ENCODE measurements at regions not wholly inside any gene's neighbourhood (a gene's known extent, or its start where the extent isn't known, plus 50 kb on each side); places are given as distances from the start of the nearest gene placed in this dataset.

DNA sequence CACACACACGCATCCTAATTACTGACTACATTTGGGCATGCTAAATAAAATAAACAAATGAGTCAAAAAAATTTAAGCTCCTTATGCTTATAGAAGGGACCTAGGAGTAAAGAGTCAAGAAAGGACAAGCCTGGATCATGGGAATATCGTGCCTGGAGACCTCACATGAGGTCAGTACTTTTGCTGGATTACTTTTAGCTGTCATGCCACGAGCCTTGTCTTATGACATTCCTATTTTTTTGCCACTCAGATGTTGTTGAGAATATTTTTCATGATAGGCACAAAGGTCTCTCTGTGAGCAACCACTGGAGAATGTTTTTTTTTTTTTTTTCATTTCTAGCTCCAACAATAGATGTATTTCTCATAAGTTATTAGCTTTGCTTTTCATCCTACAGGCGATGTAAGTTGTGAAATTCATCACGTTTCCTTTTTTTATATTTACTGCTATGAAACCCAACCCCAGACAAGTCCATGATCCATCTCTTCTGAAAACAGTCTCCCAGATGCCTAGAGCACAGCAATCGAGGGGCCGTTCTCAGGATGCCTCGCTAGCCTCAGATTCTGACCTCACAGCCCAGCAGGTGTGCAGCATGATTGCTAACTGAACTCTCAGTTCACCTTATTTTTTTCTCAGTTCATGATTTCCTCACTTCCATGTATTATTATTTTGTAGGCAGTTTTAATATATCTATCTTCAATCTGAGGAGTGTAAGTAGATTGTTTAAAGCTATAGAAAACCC lies 464.5 kb downstream of the IRS1 start:
- no peak overlapping the region for H3K4me3 Mint-ChIP-seq
- no peaks in the 10 kb centered on the region for H3K36me3 Mint-ChIP-seq
- ATAC-seq (no peak), DNase-seq (ENCODE audit: low spot score in 2 of 2) (no peak)
- H3K9me3 Mint-ChIP-seq: no peaks in the 10 kb centered on the region
- H3K27ac Mint-ChIP-seq: no peak overlapping the region
- H3K4me1 Mint-ChIP-seq: no peaks in the 10 kb centered on the region

- ATAC-seq: no peak
- H3K4me1 Mint-ChIP-seq: no peaks in the 10 kb centered on the region
- no peak overlapping the region for H3K27ac Mint-ChIP-seq
- DNase-seq (ENCODE audit: low spot score in 2 of 2): no peak
- H3K9me3 Mint-ChIP-seq: no peaks in the 10 kb centered on the region
- H3K4me3 Mint-ChIP-seq: no peak overlapping the region
- no peaks in the 10 kb centered on the region for H3K36me3 Mint-ChIP-seq
These were observed 466.2 kb downstream of the IRS1 start for GRCh38 chr2:226333388-226333787.

DNA sequence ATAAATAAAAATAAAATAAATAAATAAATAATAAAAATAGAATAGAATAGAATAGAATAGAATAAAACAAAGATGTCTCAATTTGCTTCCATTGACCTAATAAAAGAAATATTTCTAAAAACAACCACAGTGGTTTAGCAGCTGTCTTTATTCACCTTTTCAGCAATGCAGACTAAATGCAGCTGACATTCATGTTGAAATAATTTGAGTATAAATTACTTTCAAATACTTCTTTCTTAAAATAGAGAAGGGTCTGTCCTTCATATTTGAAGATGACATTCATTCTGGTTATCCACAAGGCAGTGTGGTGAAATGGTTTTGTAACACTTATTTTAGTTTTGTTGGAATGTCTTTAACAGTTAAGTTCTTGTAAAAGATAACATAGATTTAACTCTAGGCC lies 469.4 kb downstream of the IRS1 start:
- DNase-seq (ENCODE audit: low spot score in 2 of 2) (no peak), ATAC-seq (no peak)
- no peak overlapping the region for H3K27ac Mint-ChIP-seq
- no peak overlapping the region for H3K4me3 Mint-ChIP-seq
- H3K9me3 Mint-ChIP-seq: no peaks in the 10 kb centered on the region
- H3K4me1 Mint-ChIP-seq: no peaks in the 10 kb centered on the region
- no peaks in the 10 kb centered on the region for H3K36me3 Mint-ChIP-seq

DNA sequence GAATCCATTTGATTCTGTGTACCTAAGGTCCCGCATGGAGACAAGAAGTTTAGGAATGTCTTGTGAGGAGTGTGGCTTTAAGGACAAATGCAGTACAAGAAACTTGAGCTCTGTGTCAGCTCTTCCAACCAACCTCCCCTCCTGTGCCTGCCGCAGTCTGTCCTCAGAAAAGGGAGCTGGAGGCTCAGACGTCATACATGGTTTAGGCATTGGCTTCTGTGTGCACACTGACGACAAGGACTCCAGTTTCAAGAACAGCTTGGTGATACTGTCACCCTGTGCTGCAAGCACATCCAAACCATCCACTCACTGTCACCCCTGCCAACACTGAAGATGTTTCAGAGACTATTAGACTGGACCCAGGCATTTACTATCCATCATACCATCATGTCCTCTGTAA lies 470.4 kb downstream of the IRS1 start:
- H3K9me3 Mint-ChIP-seq: no peaks in the 10 kb centered on the region
- no peaks in the 10 kb centered on the region for H3K4me1 Mint-ChIP-seq
- no peak overlapping the region for H3K27ac Mint-ChIP-seq
- no peaks in the 10 kb centered on the region for H3K36me3 Mint-ChIP-seq
- H3K4me3 Mint-ChIP-seq: no peak overlapping the region
- DNase-seq (ENCODE audit: low spot score in 2 of 2) (no peak), ATAC-seq (no peak)

GRCh38 chr2:226327830-226328229 lies 471.8 kb downstream of the IRS1 start:
- H3K4me3 Mint-ChIP-seq: no peak overlapping the region
- DNase-seq (ENCODE audit: low spot score in 2 of 2): no peak
- no peak for ATAC-seq
- H3K27ac Mint-ChIP-seq: no peak overlapping the region
- H3K9me3 Mint-ChIP-seq: no peaks in the 10 kb centered on the region
- H3K36me3 Mint-ChIP-seq: no peaks in the 10 kb centered on the region
- no peaks in the 10 kb centered on the region for H3K4me1 Mint-ChIP-seq

DNA sequence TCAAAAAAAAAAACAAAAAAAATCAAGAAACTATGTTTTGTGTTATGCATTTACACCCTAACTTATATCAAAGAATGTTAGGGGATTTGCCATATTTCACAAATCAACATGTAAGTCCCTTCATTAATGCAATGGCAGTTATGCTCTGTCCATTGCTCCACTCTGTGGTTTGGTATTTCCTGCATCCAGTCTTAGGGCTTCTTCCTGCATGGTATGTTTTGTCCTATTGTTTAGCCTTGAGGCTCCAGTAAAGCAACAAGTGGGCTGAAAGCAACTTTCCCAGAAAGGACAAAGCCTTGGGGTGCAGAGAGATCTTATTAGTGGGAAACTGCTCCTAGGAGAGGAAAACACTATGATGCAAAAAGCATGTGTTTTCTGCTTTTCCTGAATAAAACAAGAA lies 474.1 kb downstream of the IRS1 start:
- Mint-ChIP-seq H3K4me3 (no peak overlapping the region), H3K27ac (no peak overlapping the region), H3K4me1 (no peaks in the 10 kb centered on the region), H3K9me3 (no peaks in the 10 kb centered on the region), H3K36me3 (no peaks in the 10 kb centered on the region)
- no peak for DNase-seq (ENCODE audit: low spot score in 2 of 2)
- ATAC-seq: no peak

GRCh38 chr2:226320076-226320948 lies 479.3 kb downstream of the IRS1 start:
- H3K36me3 Mint-ChIP-seq: no peaks in the 10 kb centered on the region
- H3K4me3 Mint-ChIP-seq: no peak overlapping the region
- no peaks in the 10 kb centered on the region for H3K9me3 Mint-ChIP-seq
- ATAC-seq (no peak), DNase-seq (ENCODE audit: low spot score in 2 of 2) (no peak)
- H3K4me1 Mint-ChIP-seq: no peaks in the 10 kb centered on the region
- no peak overlapping the region for H3K27ac Mint-ChIP-seq

DNA sequence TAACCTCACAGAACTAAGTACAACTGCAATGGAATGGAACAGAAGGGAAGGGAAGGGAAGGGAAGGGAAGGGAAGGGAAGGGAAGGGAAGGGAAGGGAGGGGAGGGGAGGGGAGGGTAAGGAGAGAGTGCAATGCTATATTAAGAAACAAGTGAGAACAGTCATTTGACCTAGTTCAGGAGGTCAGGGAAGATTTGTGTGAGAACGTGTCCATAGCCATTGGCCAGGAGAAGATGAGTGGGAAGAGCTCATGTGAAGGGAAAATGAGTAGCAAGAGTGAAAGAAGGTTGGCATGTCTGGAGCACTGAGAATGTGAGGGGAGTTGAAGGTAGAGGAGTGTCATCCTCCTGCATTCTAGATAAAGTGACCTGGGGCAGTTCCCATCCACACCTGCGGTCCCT lies 481.6 kb downstream of the IRS1 start:
- H3K9me3 Mint-ChIP-seq: no peaks in the 10 kb centered on the region
- DNase-seq (ENCODE audit: low spot score in 2 of 2) (no peak), ATAC-seq (no peak)
- no peaks in the 10 kb centered on the region for H3K36me3 Mint-ChIP-seq
- H3K27ac Mint-ChIP-seq: no peak overlapping the region
- H3K4me1 Mint-ChIP-seq: no peaks in the 10 kb centered on the region
- H3K4me3 Mint-ChIP-seq: no peak overlapping the region

GRCh38 chr2:226313060-226313459 lies 486.6 kb downstream of the IRS1 start:
- Mint-ChIP-seq H3K36me3 (no peaks in the 10 kb centered on the region), H3K4me3 (no peak overlapping the region), H3K4me1 (no peaks in the 10 kb centered on the region), H3K27ac (no peak overlapping the region), H3K9me3 (no peaks in the 10 kb centered on the region)
- DNase-seq (ENCODE audit: low spot score in 2 of 2) (no peak), ATAC-seq (no peak)

DNA sequence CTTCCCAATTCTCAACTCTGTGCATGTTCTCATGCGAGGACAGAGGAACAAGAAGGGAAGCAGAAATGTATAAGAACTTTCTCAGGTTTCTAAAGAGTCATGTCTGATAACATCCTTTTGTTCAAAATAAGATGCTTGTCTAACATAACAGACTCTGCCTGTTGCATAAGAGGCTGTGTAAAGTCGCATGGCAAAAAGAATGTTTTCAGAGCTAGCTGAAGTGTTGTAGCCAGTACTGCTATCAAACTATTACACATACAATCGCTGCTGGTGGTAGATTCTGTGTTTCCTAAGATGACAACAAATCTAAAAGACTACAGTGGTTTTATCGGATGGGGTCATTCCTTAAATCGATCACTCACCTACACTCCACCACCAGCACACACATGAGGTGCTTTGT lies 487.5 kb downstream of the IRS1 start:
- Mint-ChIP-seq H3K4me1 (no peaks in the 10 kb centered on the region), H3K27ac (no peak overlapping the region), H3K4me3 (no peak overlapping the region), H3K9me3 (no peaks in the 10 kb centered on the region), H3K36me3 (no peaks in the 10 kb centered on the region)
- ATAC-seq: no peak
- DNase-seq (ENCODE audit: low spot score in 2 of 2): no peak

DNA sequence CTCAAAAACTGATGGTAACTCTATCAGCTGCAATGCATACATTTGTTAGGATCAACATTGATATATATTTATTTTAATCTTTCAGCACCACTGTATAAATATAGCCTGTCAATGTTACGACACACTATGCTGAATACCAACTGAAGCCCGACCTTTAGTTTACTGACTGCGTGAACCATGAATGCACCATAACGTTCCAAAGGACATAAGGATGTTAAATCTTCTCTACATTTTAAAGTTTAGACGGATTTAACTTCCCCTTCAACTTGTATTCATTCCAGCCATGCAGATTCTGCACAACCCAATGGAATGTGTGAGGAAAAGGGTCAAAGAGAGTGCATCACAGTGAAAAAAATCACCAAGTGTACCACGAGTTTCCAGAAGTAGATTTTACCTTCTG lies 489.5 kb downstream of the IRS1 start:
- DNase-seq (ENCODE audit: low spot score in 2 of 2): no peak
- no peak overlapping the region for H3K4me3 Mint-ChIP-seq
- H3K36me3 Mint-ChIP-seq: no peaks in the 10 kb centered on the region
- no peaks in the 10 kb centered on the region for H3K4me1 Mint-ChIP-seq
- no peak for ATAC-seq
- H3K9me3 Mint-ChIP-seq: no peaks in the 10 kb centered on the region
- no peak overlapping the region for H3K27ac Mint-ChIP-seq

- no peaks in the 10 kb centered on the region for H3K9me3 Mint-ChIP-seq
- H3K4me3 Mint-ChIP-seq: no peak overlapping the region
- H3K27ac Mint-ChIP-seq: no peak overlapping the region
- H3K4me1 Mint-ChIP-seq: no peaks in the 10 kb centered on the region
- ATAC-seq (no peak), DNase-seq (ENCODE audit: low spot score in 2 of 2) (no peak)
- no peaks in the 10 kb centered on the region for H3K36me3 Mint-ChIP-seq
These were observed 490.6 kb downstream of the IRS1 start for GRCh38 chr2:226308986-226309385.

- H3K36me3 Mint-ChIP-seq: no peaks in the 10 kb centered on the region
- no peak overlapping the region for H3K4me3 Mint-ChIP-seq
- no peak for ATAC-seq
- no peaks in the 10 kb centered on the region for H3K9me3 Mint-ChIP-seq
- H3K4me1 Mint-ChIP-seq: no peaks in the 10 kb centered on the region
- no peak overlapping the region for H3K27ac Mint-ChIP-seq
- DNase-seq (ENCODE audit: low spot score in 2 of 2): no peak
These were observed 491.3 kb downstream of the IRS1 start for GRCh38 chr2:226308323-226308680.

DNA sequence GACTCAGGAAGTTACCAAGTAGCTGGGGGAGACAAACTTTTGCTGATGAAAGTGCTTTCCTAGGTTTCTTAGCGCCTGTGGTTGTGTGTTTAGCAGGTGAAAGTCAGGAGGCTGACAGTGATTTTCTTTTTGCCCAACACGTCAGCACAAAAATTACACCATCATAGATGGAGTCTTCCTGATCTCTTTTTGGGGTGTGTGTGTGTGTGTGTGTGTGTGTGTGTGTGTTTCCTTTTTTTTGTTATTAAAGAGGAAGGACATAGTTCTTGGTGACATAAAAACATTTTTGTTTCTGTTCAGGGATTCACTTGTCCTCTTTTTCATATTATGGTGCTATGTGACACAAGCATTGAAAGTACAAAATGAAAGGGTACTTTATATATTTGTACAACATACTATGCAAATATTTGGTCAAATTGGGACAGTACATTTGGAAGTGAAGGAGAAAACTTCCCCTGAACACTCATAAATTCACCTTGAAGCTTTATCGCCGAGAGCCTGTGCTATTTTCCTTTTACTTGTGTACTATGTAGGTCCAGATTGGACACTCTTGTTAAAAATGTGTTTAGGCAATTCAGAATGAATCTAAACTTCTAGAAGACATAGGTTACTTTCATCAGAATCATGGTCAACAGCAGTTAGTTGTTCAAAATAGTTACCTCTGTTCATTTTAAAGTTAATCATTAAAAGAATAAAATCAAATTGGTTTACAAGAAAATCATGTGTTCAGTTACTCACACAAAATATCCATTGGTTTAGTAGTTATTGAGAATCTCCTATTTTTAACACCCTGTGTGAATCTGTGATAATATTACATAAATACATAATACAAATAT lies 491.9 kb downstream of the IRS1 start:
- H3K9me3 Mint-ChIP-seq: no peaks in the 10 kb centered on the region
- DNase-seq (ENCODE audit: low spot score in 2 of 2): no peak
- H3K36me3 Mint-ChIP-seq: no peaks in the 10 kb centered on the region
- H3K4me3 Mint-ChIP-seq: no peak overlapping the region
- no peak for ATAC-seq
- no peaks in the 10 kb centered on the region for H3K4me1 Mint-ChIP-seq
- H3K27ac Mint-ChIP-seq: no peak overlapping the region

GRCh38 chr2:226306969-226307368 lies 492.7 kb downstream of the IRS1 start:
- Mint-ChIP-seq H3K9me3 (no peaks in the 10 kb centered on the region), H3K36me3 (no peaks in the 10 kb centered on the region), H3K27ac (no peak overlapping the region), H3K4me3 (no peak overlapping the region), H3K4me1 (no peaks in the 10 kb centered on the region)
- no peak for ATAC-seq
- DNase-seq (ENCODE audit: low spot score in 2 of 2): no peak
